GM19467 (cell line): ENCODE measurements at regions not wholly inside any gene's neighbourhood (a gene's known extent, or its start where the extent isn't known, plus 50 kb on each side); places are given as distances from the start of the nearest gene placed in this dataset.

Experiments
- ATAC-seq: cut with Tn5 transposase; IDR thresholded peaks from one replicate; pipeline ENCODE4 v1.9.1; 2021; ENCODE audit warnings: mild to moderate bottlenecking, moderate library complexity; ENCODE audit not compliant: unreplicated experiment

- no peak for ATAC-seq
Observed at GRCh38 chr12:116401565-116401964, 124.1 kb upstream of the MED13L start.

- no peak for ATAC-seq
Observed at GRCh38 chr12:116402163-116402939, 124.9 kb upstream of the MED13L start.

GRCh38 chr12:116403546-116403945 is 126.1 kb upstream of the MED13L start:
- ATAC-seq: no peak

GRCh38 chr12:116404247-116404646 is 126.8 kb upstream of the MED13L start:
- ATAC-seq: no peak

GRCh38 chr12:116404913-116405611 is 127.6 kb upstream of the MED13L start:
- ATAC-seq: no peak

GRCh38 chr12:116406529-116406928 is 129.0 kb upstream of the MED13L start:
- ATAC-seq: no peak

GRCh38 chr12:116408489-116409250 is 131.2 kb upstream of the MED13L start:
- no peak for ATAC-seq

GRCh38 chr12:116411977-116412376 is 134.5 kb upstream of the MED13L start:
- no peak for ATAC-seq

- ATAC-seq: no peak
Observed at GRCh38 chr12:116414891-116415290, 137.4 kb upstream of the MED13L start.

- no peak for ATAC-seq
Observed at GRCh38 chr12:116415408-116416108, 138.1 kb upstream of the MED13L start.

GRCh38 chr12:116416166-116416565 is 138.7 kb upstream of the MED13L start:
- no peak for ATAC-seq

- no peak for ATAC-seq
Observed at GRCh38 chr12:116418551-116418950, 140.6 kb upstream of the MAP1LC3B2 start.

GRCh38 chr12:116420227-116420880 is 138.8 kb upstream of the MAP1LC3B2 start:
- ATAC-seq: no peak

GRCh38 chr12:116421785-116422538 is 137.2 kb upstream of the MAP1LC3B2 start:
- no peak for ATAC-seq

- ATAC-seq: no peak
Observed at GRCh38 chr12:116423094-116423493, 136.1 kb upstream of the MAP1LC3B2 start.

GRCh38 chr12:116425256-116426193 is 133.7 kb upstream of the MAP1LC3B2 start:
- no peak for ATAC-seq

GRCh38 chr12:116426391-116427136 is 132.6 kb upstream of the MAP1LC3B2 start:
- ATAC-seq: no peak
